Left renal pelvis (tissue), 4 donors: ENCODE measurements at regions not wholly inside any gene's neighbourhood (a gene's known extent, or its start where the extent isn't known, plus 50 kb on each side); places are given as distances from the start of the nearest gene placed in this dataset.

Source experiments
- DNase-seq, 4 donors: peaks; one replicate each; pipeline ENCODE4 v3.0.0-alpha.2; 2013; ENCODE audit warnings: low read depth in 4 of 4, low spot score in 3 of 4

DNA sequence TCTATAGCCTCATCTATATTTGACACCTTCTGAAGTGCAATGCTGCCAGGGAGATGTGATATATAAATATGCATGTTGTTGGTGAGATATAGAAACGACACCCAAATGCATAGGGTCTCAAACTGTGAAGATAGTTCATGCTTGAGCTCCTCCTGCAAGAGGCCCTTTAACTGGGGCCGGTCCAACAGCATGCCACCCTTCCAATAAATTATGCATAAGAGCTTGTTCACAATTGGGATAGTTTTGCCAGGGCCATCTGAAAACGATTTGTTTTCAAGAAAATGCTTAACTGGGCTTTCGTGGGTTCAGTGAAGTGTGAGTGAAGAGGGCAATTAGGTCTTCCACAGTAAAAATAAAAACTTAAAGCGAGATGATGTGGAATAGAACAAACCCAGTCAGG lies 424.2 kb upstream of the WWC1 start:
- no peak for DNase-seq

DNA sequence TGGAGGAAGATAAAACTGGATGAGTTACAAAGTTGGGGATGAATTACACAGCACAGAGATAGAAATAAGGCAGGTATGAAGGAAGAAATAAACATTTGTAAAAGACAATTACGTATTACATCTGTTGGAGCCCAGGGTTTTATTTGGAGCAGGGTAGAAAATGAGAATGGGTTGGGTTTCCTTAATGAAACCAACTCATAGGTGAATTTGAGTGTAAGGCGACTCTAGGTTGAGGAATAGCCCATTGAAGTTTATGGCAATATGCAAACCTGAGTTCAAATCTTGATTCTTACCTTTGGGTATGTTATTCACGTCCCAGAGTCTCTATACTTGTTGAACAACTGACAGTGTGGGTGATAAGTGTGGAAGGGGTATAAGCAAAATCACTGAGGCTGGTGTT lies 422.3 kb upstream of the WWC1 start:
- no peak for DNase-seq

DNA sequence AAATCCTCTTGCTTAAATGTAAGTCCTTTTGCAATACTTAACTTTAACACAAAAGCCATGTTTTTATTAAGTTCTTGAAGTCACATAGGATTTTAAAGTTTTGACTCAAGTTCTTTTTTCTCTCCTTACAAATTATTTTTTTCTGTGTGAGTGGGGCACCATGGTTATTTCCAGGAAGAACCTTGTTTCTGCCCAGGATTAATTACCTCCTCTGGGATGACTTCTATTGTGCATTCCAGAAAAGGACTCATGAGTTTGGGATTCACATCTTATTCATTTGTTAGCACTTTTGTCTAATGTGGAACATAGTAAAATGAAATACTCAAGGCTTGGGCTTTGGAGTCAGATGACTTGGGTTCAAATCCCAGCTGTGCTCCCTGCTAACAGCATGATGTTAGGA lies 421.4 kb upstream of the WWC1 start:
- no peak for DNase-seq

DNA sequence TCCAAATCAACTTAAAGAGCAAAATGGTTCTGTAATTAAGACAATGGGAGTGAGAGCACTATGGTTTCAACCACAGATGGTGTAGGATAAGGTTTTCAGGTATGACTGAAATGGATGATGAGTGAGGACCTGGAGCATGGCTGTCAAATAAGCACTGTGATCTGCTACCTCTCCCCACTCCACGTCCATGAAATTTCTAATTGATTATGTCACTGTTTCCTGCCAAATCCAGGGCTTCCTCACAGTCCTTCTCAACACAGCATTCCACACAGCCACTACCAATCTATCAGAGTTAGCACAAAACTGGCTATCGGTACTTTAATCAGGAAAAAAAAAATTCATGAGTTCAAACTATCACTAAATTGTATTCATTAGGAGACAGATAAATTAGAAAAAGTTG lies 420.4 kb upstream of the WWC1 start:
- DNase-seq: no peak

DNA sequence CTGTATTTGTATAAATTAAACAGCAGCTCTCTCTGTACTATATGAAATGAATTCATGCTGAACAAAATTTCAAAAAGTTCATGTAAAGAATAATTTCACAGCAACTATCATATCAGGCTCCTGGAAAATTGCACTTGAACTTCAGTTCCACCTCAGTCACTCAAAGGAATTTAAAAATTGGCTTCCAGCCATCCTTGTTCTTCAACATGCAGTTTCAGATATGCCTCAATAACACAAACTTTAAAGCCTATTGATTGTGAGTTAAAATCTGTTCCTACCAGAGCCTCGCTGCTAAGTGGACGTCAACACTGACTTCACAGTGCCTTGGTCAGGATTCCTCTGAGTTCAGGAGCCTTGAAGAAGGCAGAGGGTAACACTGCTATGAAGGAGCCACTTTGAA lies 418.7 kb upstream of the WWC1 start:
- DNase-seq: no peak

DNA sequence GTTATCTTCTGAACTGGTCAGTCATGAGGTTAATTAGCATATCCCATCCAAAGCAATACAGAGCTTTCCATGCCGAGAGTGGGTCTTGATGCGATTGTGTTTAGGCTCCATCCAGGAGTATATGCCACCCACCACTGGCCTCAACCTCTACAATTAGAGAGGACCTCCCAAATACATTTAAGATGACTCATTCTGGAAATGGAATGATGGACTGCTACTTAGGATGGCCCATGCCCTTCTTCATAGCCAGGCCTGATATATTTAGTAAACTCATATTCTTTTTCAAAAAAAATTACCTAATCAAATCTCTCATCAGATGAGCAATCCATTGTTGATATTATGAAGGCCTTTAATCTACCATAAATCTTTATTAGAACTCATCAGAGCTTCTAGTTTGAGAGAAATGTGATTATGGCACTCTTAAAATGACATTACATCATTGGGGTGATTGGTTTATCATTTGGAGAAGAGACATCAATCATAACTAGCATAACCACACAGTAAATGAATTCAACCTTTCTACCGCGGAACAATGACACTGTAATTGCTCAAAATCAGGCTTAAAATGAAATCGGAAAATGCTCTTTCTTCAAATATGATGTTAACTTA lies 414.2 kb upstream of the WWC1 start:
- no peak for DNase-seq

DNA sequence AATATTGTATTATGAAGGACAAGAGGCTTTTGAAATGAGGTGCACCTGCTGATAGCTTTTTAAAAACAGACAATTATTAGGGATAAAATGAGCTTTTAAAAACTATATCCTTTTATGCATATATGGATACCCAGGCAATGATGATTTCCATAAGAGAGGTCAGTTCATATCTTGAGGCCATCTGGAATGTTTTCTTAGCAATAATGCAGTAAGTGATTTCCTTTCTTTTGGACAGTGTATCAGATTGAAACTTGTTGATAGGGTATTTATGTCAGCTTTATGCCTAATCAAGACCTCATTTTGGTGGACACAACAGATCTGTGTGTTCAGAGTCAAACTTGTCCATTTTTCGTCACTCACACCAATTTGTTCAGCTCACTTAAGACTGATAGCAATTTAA lies 413.5 kb upstream of the WWC1 start:
- DNase-seq: no peak

DNA sequence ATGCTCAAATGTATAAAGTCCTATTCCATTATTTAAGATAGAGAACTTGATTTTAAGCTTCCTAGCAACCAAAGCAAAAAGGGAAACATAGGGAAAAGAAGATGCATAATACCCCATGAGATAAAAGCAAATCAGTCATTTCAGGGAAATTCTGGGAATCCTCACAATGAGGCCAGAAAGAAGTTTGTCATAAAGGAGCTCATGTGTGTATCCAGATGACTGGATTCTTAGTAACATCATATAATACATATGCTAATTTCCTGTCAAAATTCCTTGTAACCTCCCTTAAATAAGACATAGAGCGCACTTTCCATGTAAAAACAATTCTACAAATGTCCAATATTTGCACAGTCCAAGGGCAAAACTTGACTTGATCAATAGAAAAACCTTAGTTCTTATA lies 411.0 kb upstream of the WWC1 start:
- no peak for DNase-seq

DNA sequence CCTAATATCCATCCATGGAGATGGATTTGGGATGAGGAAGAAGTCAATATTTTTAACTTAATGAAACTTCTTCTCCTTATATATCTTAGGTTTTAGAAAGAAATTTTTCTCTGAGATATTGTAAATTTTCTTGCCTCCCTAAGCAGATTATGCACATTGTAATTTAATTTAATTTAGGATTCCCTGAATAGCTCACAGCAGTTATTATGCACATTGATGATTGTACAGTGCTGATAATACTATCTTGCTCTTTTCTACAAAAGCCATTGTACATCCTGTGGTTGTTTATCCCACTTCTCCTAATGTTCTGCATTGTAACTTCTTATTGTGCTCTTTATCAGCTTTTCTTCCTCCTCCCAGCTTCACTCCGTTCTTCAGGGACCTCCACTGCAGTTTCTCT lies 410.4 kb upstream of the WWC1 start:
- no peak for DNase-seq

DNA sequence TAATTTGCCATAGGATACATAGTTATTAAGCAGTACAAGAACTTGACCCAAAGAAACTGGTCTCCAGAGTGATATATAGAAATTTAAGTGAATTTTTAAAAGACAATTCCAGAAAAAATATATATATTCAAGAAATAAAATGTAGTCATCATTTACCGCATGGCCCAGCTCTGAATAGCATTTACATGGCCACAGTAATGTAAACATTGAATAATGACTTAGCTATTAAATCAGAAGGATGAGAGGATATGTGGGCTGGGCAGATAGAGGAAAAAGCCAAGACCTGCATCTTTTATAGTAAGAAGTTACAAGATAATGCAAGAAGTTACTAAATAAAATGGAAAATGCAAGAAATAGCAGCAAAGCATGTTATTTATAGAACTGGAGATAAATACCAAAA lies 405.2 kb upstream of the WWC1 start:
- no peak for DNase-seq

DNA sequence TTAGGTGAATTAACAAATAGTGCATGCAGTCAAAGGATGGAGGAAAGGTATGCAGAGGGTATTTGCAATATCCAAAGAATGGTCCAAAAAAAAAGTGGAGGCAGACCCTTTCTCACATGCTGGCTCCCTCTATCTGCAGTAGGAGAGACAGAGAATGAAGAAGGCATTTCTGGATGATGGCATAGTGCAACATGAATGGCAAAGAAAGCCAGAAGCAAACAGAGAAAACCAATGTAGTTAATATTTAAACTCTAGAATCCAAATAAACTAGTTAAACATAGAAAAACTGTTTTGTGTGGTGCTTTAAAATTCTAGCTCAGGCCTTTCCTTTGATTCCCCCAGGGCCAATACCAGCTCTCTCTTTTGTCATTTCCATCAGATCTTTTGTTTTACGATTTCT lies 403.1 kb upstream of the WWC1 start:
- no peak for DNase-seq

DNA sequence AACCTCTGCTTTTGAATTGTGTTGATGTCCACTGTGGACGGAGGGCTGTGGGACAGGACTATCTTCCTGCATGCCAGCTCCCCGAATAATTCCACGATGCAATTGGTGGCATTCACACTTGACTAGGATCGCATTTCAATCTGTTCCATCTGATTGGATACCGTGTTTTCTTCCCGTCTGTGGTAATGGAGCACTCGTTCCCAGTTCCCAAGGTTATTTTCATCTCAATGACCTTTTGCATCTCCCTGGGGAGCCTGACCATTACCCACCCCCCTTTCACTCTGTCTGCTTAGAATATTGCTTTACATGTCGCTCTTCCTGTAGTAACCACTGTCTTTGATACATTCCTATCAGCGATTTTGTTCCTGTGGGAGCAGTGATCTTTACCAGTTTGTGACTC lies 402.2 kb upstream of the WWC1 start:
- no peak for DNase-seq

DNA sequence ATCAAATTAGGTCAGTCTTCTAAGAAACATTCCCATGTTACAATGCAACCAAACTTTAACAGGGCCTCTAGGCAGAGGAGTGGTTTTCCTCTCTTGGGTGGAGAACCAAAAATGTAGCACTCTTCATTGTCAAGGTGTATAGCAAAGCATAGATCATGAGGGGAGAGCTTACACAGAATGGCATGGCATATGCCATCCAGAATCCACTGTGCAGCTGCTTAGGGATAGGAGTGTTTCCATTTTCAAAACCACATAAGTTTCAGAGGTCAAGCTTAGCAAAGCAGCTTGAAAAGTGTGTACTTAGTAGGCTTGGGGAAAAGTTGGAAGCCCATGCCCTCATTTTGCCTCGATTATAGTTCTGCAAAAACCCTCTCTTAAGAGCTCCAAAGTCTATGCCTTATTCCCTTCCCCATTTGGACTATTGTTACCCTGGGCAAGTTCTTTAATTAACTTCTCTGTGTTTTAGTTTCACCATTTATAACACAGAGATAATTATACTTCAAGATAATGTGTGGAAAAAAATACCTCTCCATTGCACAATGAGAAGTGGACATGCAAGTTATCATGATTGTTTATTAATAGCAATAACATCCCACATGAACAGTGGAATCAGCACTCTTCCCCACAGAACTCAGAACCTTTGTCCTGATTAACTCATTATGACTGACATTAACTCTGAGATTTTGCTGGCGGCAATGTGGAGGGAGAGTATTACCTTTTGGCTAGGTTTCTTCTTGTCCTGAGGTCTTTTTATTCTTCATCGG lies 398.9 kb upstream of the WWC1 start:
- no peak for DNase-seq

DNA sequence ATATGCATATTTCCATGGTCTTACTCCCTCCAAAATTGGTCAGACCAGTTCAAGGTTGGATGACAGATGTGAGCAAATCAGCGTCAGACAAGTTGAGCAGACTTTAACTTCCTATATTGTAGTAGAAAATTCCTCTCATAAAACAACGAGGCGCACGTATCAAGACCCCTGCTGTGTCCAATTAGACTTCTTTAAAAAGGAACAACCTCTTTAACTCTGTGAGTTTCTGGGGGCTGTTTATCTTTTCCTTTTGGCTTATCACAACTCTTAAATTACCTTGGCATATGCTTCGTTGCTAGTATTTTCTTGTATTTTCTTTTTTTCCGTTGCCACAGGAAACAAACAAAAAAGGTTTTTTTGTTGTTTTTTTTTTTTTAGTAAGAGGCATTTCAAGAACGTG lies 398.2 kb upstream of the WWC1 start:
- no peak for DNase-seq

DNA sequence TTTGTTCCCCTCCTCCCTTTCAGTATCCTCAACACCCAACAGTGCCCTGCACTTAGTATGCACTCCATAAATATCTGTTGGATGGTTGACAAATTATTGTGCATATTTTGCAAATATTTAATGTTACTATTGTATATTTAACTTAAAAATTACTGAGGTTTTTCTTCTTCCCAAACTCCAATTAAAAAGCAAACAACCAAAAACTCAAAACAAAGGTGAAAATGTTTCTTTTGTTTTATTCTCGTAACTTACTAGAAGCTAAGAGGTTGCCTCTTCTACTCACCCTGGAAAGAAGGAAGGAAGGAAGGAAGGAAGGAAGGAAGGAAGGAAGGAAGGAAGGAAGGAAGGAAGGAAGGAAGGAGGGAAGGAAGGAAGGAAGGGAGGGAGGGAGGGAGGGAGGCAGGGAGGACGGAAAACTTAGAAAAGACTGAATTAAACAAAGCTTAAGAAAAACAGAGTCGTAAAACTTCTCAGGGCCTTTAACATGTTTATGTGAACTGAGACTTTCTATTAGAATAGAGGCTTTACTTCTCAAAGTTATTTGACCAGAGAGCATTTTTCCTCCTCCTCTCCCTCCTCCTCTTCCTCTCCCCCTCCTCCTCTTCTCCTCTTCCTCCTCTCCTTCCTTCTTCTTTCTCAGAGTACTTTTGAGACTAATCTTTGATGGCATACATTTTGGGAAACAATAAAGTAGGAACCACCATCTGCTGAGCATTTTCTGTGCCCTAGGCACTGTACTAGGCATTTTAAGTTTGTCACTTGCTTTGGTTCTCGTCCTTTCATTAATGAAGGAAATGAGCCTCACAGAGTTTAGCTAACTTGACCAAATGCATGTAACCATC lies 396.6 kb upstream of the WWC1 start:
- DNase-seq: no peak

DNA sequence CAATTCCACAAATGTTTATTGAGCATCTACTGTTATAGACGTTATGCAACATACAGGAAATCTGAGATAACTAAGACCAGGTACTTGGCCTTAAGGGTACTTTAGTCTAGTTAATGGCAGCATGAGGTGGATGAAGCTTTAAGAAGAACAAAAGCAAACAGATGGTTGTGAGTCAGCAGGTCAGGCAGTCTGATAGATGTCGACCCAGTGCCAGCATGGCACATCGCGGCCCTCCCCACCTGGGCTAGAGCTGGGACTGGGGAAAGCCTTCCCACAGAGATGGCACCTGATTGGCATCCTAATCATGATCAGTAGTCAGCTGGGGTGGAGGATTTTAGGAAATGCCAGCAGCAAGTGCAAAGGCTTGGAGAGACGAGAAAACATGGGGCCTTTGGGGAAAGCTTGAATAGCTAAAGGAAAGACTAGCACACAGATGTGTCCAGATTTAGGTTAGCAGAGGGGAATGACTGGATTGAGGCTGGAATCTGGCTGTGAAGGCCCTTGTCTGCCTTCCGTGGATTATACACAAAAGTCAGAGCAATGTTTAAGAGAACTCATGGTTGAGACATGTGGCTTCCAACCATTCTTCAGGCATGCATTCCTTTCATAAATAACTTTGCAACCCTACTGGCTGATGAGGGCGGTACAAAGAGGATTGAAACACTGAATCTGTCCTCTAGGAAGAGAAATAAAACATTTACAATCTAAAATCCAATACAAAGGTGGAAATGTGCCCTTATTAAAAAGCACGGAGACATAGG lies 395.4 kb upstream of the WWC1 start:
- no peak for DNase-seq

DNA sequence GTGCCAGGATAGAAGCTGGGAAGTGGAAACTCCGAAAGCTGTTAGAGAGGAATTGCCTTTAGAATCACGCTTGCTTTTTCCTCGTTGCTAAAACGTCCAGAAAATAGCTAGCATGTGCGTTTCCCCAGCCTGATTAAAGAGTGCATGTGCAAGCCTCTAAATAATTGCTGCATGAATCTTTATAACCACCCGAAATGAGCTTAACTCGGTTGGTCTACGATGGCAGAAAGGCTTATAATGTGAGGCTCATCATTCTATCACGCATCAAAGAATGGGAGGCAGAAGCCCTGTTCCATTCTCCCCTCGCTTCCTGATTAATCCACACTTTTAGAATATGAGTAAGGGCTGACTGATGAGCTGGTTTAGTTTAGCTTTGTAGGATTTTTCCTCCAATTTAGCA lies 394.6 kb upstream of the WWC1 start:
- no peak for DNase-seq

DNA sequence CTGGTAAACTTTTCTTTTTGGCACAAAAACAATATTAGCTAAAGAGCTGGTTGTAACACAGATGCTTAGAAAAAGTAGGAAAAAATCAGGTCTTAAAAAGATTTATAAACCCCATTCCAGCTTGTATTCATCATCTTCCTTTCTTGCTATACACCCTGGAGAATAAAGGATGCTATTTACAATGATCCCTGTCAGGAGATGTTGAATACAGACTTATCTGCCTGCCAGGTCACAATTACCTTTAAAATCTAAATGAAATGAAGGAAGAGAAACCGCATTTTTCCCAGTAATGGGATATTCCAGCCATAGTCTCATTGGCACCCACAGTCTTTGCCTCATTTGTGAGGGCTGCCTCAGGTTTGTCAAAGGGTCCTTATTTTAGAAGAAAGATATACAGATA lies 394.1 kb upstream of the WWC1 start:
- no peak for DNase-seq

DNA sequence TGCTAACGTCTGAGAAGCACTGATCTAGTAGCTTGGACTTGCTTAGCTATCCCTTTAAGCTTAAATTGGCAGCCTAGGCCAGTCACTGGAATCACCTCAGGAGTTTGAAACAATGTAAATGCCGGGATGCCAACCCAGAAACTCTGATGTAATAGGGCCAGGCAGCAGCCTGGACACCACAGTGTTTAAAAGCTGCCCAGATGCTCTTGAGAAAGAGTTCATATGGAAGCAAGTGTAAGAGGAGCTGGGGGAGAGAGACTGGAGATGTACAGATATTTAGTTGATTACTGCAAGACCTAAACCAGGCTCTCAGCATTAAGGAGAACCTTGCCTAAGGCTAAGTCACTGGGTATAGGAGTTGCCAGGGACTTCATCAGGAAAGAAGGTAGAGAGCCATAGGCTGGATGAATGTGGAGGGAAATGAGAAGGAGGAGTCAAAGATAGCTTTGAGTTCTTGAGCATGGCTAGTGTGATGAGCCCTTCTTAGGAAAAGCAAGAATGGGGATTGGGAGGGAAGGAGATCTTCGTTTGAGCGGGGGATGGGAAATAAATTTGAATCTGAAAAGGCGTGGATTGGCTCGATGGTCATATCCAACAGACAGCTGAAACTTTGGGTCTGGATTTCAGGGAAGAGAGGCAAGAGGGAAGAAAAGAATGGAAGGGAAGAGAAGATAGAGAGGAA lies 392.9 kb upstream of the WWC1 start:
- no peak for DNase-seq

DNA sequence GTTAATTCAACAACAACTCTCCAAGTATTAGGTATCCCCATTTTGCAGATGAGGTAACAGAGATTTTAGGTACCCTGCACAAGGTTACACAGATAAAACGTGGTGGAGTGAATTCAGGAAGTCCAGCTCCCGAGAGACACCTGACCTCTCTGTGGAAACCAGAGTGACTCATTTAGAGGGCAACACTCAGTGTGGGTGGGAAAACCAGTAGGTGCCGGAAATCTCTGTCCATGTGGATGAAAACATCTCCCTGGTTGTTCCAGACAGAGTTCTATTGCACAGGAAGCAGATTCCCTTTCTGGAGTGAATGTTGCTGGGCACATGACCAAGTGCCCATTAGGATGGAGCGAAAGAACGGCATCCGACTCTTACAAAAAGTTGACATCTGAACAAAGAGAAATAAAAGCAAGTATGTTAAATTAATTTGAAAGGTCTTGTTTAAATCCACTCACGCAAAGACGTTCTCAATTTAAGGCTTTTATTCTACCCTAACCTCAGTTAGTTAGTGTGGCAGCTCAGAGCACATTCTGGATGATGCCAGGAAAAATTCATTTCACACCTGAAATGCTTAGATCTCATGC lies 391.9 kb upstream of the WWC1 start:
- no peak for DNase-seq
